SK-N-MC (cell line): ENCODE measurements at regions not wholly inside any gene's neighbourhood (a gene's known extent, or its start where the extent isn't known, plus 50 kb on each side); places are given as distances from the start of the nearest gene placed in this dataset.

Experiments used
- EZH2 ChIP-seq: fragments of 200-600 bp; sonication (generic); IDR thresholded peaks from one replicate; pipeline ENCODE4 v1.6.1; 2017; ENCODE audit warnings: antibody characterized with exemption
- FOXP2 ChIP-seq: optimal IDR thresholded peaks from 2 replicates; pipeline ENCODE3; 2011; ENCODE audit warnings: mild to moderate bottlenecking, moderate library complexity; ENCODE audit not compliant: insufficient read depth; ENCODE audit errors: extremely low read length, control extremely low read depth
- POLR2AphosphoS5 ChIP-seq: IDR thresholded peaks from 2 replicates; pipeline ENCODE4 v1.6.1; 2012; ENCODE audit warnings: mild to moderate bottlenecking, low read depth, low read length, borderline replicate concordance

DNA sequence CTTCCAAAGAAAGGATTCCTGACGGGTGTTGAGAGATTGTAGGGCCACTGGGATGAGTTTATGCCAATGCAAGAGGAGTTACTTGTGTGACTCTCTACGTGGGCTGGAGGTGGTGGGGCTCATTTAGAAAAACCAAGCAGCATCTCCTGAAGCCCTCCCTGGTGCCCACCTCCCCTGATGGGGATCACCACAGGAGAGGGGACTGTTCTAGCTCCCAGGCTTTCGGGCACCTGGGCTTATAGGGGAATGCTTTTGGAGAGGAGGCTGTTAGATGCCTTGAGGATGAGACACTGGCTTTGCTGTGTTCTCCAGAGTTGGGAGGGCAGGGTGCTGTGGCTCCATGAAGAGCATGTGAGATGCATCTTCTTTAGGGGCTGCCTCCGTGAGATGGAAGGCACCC is 65.0 kb downstream of the IRX1 start:
- no peak for TF ChIP-seq EZH2
- no peak for TF ChIP-seq POLR2AphosphoS5
- no peak for TF ChIP-seq FOXP2
